ENCODE measurements at regions not wholly inside any gene's neighbourhood (a gene's known extent, or its start where the extent isn't known, plus 50 kb on each side); places are given as distances from the start of the nearest gene placed in this dataset.

- Histone ChIP-seq H3K36me3 (ENCODE audit: control insufficient read depth, insufficient read depth, low read length) (no peaks in the 10 kb centered on the region), H3K27me3 (replicated peaks; ENCODE audit: control insufficient read depth, insufficient read depth, low read length) (peaks cover 4% of the 10 kb centered on the region), H3K4me3 (replicated peaks; ENCODE audit: low read depth, low read length) (no peak overlapping the region)
- TF ChIP-seq CTCF (IDR thresholded peaks at IDR 0.05; ENCODE audit: insufficient read depth, low read length, poor library complexity, severe bottlenecking), result no peak
- DNase-seq (ENCODE audit: extremely low read depth, insufficient read length), result no peak
Measured at GRCh38 chr16:86808863-86809444, 230.6 kb downstream of the FOXL1 start.

GRCh38 chr16:86809458-86809955 lies 231.2 kb downstream of the FOXL1 start:
- peaks cover 4% of the 10 kb centered on the region for H3K27me3 ChIP-seq (replicated peaks; ENCODE audit: control insufficient read depth, insufficient read depth, low read length)
- no peak for DNase-seq (ENCODE audit: extremely low read depth, insufficient read length)
- H3K36me3 ChIP-seq (ENCODE audit: control insufficient read depth, insufficient read depth, low read length), result no peaks in the 10 kb centered on the region
- no peak for TF ChIP-seq CTCF (IDR thresholded peaks at IDR 0.05; ENCODE audit: insufficient read depth, low read length, poor library complexity, severe bottlenecking)
- no peak overlapping the region for H3K4me3 ChIP-seq (replicated peaks; ENCODE audit: low read depth, low read length)

GRCh38 chr16:86810062-86810461 lies 231.7 kb downstream of the FOXL1 start:
- no peak for TF ChIP-seq CTCF (IDR thresholded peaks at IDR 0.05; ENCODE audit: insufficient read depth, low read length, poor library complexity, severe bottlenecking)
- no peak for DNase-seq (ENCODE audit: extremely low read depth, insufficient read length)
- no peaks in the 10 kb centered on the region for H3K36me3 ChIP-seq (ENCODE audit: control insufficient read depth, insufficient read depth, low read length)
- no peak overlapping the region for H3K4me3 ChIP-seq (replicated peaks; ENCODE audit: low read depth, low read length)
- H3K27me3 ChIP-seq (replicated peaks; ENCODE audit: control insufficient read depth, insufficient read depth, low read length), result peaks cover 4% of the 10 kb centered on the region

GRCh38 chr16:86812363-86812970 lies 234.1 kb downstream of the FOXL1 start:
- TF ChIP-seq CTCF (IDR thresholded peaks at IDR 0.05; ENCODE audit: insufficient read depth, low read length, poor library complexity, severe bottlenecking), result no peak
- no peak for DNase-seq (ENCODE audit: extremely low read depth, insufficient read length)
- Histone ChIP-seq H3K36me3 (ENCODE audit: control insufficient read depth, insufficient read depth, low read length) (no peaks in the 10 kb centered on the region), H3K27me3 (replicated peaks; ENCODE audit: control insufficient read depth, insufficient read depth, low read length) (peaks cover 5% of the 10 kb centered on the region), H3K4me3 (replicated peaks; ENCODE audit: low read depth, low read length) (no peak overlapping the region)

- Histone ChIP-seq H3K36me3 (ENCODE audit: control insufficient read depth, insufficient read depth, low read length) (no peaks in the 10 kb centered on the region), H3K4me3 (replicated peaks; ENCODE audit: low read depth, low read length) (no peak overlapping the region), H3K27me3 (replicated peaks; ENCODE audit: control insufficient read depth, insufficient read depth, low read length) (peaks cover 1% of the 10 kb centered on the region; the same call in 1 of the 2 replicates)
- TF ChIP-seq CTCF (IDR thresholded peaks at IDR 0.05; ENCODE audit: insufficient read depth, low read length, poor library complexity, severe bottlenecking), result no peak
- no peak for DNase-seq (ENCODE audit: extremely low read depth, insufficient read length)
Measured at GRCh38 chr16:86814256-86814655, 235.9 kb downstream of the FOXL1 start.

Data from GM06990 (cell line).